22Rv1 (cell line): ENCODE measurements at regions not wholly inside any gene's neighbourhood (a gene's known extent, or its start where the extent isn't known, plus 50 kb on each side); places are given as distances from the start of the nearest gene placed in this dataset.

Experiments used
- ZFX ChIP-seq: fragments of 450-650 bp; IDR thresholded peaks from 2 replicates; pipeline ENCODE4 v1.6.1; 2017; ENCODE audit warnings: antibody characterized with exemption, borderline replicate concordance
- TF ChIP-seq, protein P1 (sequence below): fragments of 450-650 bp; IDR thresholded peaks from 2 replicates; pipeline ENCODE4 v1.5.1; 2017; ENCODE audit warnings: mild to moderate bottlenecking

DNA sequence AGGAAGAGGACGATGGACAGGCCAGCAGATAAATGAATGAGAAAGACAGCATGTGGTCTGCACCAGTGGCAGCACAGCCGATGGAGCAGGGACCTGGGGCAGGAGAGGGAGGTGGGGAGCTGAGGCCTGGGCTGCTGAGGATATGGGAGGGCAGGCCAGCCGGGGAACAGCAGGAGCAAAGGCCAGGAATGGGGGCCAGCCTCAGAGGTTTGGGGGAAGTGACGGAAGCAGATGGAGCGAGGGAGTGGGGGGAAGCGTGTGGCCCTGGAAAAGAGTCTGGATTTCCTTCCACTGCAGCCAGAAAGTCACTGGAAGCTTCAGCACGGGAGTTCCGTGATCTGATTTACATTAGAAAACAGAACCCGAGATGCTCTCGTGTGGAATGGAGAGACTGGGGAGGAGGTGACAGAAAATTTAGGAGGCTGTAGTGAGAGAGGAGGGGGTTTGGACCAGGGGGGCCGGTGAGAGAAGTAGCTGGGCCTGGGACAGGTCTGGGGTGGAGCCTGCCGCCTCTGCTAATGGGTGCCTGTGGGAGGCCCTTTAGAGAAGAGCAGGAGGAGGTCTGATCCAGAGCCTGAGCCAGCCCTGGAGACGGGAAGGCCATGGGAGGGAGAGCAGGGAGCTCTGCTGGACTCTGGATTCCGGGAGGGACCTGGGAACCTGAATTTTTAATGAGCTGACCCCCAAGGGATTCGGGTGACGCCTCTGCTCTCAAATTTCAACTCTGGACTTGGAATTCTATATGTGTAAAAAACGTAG is 65.4 kb downstream of the TSPAN17 start:
- TF ChIP-seq, protein P1, sequence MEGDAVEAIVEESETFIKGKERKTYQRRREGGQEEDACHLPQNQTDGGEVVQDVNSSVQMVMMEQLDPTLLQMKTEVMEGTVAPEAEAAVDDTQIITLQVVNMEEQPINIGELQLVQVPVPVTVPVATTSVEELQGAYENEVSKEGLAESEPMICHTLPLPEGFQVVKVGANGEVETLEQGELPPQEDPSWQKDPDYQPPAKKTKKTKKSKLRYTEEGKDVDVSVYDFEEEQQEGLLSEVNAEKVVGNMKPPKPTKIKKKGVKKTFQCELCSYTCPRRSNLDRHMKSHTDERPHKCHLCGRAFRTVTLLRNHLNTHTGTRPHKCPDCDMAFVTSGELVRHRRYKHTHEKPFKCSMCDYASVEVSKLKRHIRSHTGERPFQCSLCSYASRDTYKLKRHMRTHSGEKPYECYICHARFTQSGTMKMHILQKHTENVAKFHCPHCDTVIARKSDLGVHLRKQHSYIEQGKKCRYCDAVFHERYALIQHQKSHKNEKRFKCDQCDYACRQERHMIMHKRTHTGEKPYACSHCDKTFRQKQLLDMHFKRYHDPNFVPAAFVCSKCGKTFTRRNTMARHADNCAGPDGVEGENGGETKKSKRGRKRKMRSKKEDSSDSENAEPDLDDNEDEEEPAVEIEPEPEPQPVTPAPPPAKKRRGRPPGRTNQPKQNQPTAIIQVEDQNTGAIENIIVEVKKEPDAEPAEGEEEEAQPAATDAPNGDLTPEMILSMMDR, result no peak
- no peak for TF ChIP-seq ZFX
